ENCODE measurements at regions not wholly inside any gene's neighbourhood (a gene's known extent, or its start where the extent isn't known, plus 50 kb on each side); places are given as distances from the start of the nearest gene placed in this dataset.

DNA sequence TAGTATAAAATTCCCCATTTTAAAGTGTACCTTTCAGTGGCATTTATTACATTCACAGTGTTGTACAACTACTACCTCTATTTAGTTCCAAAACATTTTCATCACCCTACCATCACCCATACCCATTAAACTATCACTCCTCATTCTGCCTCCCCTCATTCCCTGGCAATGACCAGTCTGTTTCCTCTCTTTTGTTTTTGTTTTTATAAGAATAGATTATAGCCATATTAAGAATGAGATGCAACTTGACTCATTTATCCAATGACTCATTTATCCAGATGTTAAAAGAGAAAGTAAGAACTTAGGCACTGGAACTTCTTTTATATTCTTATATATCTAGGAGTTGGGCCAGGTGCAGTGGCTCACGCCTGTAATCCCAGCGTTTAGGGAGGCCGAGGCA lies 156.3 kb downstream of the FAT3 start:
- Histone ChIP-seq H4K20me1 (ENCODE audit: insufficient read depth) (no peaks in the 10 kb centered on the region), H3K27me3 (ENCODE audit: insufficient read depth, low read depth, low read length) (no peaks in the 10 kb centered on the region), H3K79me2 (replicated peaks; ENCODE audit: insufficient read depth, low read length) (peaks cover 43% of the 10 kb centered on the region), H3K9ac (ENCODE audit: low read length) (no peak overlapping the region), H3K9me3 (ENCODE audit: low read length) (no peaks in the 10 kb centered on the region), H3F3A (ENCODE audit: insufficient read depth, low read length, poor library complexity, severe bottlenecking) (no peaks in the 10 kb centered on the region), H3K36me3 (ENCODE audit: insufficient read depth, low read length) (no peaks in the 10 kb centered on the region), H3K4me3 (ENCODE audit: low read length) (no peak overlapping the region), H3K27ac (ENCODE audit: low read length) (no peak overlapping the region), H2AFZ (ENCODE audit: low read depth, low read length) (no peak overlapping the region), H3K4me2 (ENCODE audit: low read length) (no peak overlapping the region), H3K9me2 (ENCODE audit: insufficient read depth, low read length) (no peaks in the 10 kb centered on the region)
- TF ChIP-seq EP300 (conservative IDR thresholded peaks at IDR 0.05; ENCODE audit: poor library complexity, severe bottlenecking) = no peak
- TF ChIP-seq SMC3 (conservative IDR thresholded peaks at IDR 0.05; ENCODE audit: poor library complexity) = no peak
- no peak for TF ChIP-seq POLR2AphosphoS5 (IDR thresholded peaks at IDR 0.05)
- TF ChIP-seq REST (IDR thresholded peaks at IDR 0.05; ENCODE audit: borderline replicate concordance) = no peak

DNA sequence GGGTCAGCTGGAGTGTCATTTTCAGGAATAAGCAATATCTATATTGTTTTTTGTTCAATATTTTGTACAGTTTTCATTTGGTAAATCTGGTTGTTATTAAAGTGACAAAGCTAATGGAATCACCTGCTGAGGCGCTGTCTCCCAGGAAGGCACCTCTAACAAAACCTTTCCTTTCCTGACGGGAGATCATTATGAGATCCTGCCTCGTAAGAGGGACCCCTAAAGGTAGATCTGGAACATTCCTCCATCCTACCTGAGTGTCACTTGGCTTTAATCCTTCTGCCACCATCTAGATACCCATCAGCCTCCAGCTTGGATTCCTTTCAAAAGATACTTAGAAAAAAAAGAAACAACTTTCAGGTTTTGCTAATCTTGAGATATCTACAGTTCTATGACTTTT lies 157.7 kb downstream of the FAT3 start:
- no peaks in the 10 kb centered on the region for H3K9me3 ChIP-seq (ENCODE audit: low read length)
- H2AFZ ChIP-seq (ENCODE audit: low read depth, low read length) = no peak overlapping the region
- no peaks in the 10 kb centered on the region for H3F3A ChIP-seq (ENCODE audit: insufficient read depth, low read length, poor library complexity, severe bottlenecking)
- no peak overlapping the region for H3K4me3 ChIP-seq (ENCODE audit: low read length)
- H3K27ac ChIP-seq (ENCODE audit: low read length) = no peak overlapping the region
- H3K9me2 ChIP-seq (ENCODE audit: insufficient read depth, low read length) = no peaks in the 10 kb centered on the region
- no peaks in the 10 kb centered on the region for H3K27me3 ChIP-seq (ENCODE audit: insufficient read depth, low read depth, low read length)
- peaks cover 40% of the 10 kb centered on the region for H3K79me2 ChIP-seq (replicated peaks; ENCODE audit: insufficient read depth, low read length)
- H3K4me2 ChIP-seq (ENCODE audit: low read length) = no peak overlapping the region
- no peaks in the 10 kb centered on the region for H4K20me1 ChIP-seq (ENCODE audit: insufficient read depth)
- TF ChIP-seq MXI1 (conservative IDR thresholded peaks at IDR 0.05; ENCODE audit: poor library complexity, severe bottlenecking) = no peak
- no peak for TF ChIP-seq POLR2AphosphoS5 (IDR thresholded peaks at IDR 0.05)
- TF ChIP-seq REST (IDR thresholded peaks at IDR 0.05; ENCODE audit: borderline replicate concordance) = no peak
- TF ChIP-seq EZH2 (IDR thresholded peaks at IDR 0.05; ENCODE audit: borderline replicate concordance, insufficient read depth, low read length, poor library complexity, severe bottlenecking) = no peak
- no peak for TF ChIP-seq RAD21 (conservative IDR thresholded peaks at IDR 0.05)
- TF ChIP-seq SMC3 (conservative IDR thresholded peaks at IDR 0.05; ENCODE audit: poor library complexity) = no peak
- no peak overlapping the region for H3K9ac ChIP-seq (ENCODE audit: low read length)
- no peaks in the 10 kb centered on the region for H3K36me3 ChIP-seq (ENCODE audit: insufficient read depth, low read length)

Data from neural cell (in vitro differentiated cells).